Left hindlimb (tissue), 1 donor: ENCODE measurements at regions not wholly inside any gene's neighbourhood (a gene's known extent, or its start where the extent isn't known, plus 50 kb on each side); places are given as distances from the start of the nearest gene placed in this dataset.

ENCODE experiments used
- DNase-seq: peaks from one replicate; pipeline ENCODE4 v3.0.0-alpha.2; 2018

DNA sequence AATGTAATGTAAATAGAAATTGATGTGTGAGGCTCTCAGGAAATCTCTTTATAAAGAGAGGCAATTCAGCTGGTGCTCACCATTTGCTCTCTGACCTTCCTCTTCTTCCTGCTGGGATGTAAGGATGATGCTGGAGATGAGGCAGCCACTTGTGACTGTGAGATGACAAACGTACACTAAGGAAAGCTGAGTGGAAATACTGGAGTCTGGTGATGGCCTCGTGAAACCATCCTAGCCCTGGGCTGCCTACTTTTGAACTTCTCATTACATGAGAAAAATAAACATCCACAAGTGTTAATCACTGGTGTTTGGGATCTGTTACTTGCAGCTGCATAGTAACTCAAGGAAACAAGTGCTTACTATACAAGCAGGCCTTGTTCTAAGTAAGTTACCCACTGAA is 114.9 kb upstream of the NHSL1 start:
- DNase-seq = no peak

DNA sequence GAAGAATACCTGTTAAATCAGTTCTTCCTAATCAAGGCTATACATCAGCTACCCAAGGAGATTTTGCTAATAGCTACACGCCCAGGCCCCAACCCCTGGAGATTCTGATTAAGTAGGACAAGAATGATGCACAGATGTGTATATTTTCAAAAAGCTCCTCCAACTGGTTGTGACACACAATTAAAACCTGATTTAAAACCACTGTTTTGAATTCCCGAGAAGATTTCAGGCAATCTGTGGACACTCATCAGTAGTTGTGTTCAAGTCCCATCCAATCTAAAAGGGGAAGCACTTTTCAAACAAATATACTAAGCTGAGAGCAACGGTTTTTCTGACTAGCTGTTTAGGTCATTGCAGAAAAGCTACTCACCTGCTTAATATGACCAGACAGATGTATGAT is 118.9 kb upstream of the NHSL1 start:
- no peak for DNase-seq

DNA sequence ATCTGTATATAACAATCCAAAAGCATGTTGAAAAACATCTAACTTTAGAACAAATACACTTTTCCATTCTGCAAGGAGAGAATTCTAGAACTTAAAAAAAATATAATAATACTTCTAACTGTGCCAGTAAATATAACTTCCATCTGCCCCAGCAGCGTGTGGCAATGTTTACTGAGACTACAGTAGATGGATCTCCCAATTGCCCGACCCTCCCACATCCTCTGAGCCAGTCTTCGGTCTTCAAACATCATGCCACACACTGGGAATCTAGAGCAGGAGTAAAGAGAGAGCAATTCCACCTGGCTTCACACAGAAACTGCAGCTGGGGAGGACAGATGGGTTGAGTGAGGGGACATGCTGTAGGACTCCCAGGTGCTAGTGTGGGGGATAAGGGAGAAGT is 121.3 kb upstream of the NHSL1 start:
- DNase-seq = no peak

DNA sequence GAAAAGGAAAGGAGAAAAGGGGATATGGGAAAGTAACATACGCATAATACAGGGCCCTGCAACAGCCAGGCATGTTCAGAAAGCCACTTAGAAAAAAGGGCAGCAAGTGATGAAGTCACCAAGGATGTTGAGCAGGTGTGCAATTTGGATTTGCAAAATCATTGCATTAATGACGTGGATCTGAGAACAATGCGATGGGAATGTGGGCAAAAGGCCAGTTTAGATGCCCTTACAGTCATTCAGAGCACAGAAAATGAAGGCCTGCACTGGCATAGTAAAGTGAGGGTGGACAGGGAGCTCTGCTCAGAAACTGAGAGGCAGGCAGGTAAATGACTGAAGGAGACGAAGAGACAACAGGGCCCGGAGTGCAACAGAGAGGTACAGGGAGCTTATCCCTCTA is 123.7 kb upstream of the NHSL1 start:
- no peak for DNase-seq

DNA sequence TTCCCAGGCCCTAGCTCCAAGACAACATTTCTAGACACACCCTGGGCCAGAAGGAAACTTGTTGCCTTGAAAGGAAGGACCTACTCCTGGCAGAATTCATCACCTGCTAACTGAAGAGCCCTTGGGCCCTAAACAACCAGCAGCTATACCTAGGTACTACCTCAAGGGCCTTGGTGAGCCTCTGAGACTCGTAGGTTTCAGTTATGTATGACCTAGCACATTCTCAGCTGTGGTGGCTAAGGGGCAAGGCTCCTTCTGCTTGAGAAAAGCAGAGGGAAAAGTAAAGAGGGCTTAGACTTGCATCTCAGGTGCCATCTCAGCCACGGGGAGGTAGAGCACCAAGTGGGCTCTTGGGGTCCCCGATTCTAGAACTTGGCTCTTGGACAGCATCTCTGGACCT is 132.3 kb upstream of the NHSL1 start:
- no peak for DNase-seq

DNA sequence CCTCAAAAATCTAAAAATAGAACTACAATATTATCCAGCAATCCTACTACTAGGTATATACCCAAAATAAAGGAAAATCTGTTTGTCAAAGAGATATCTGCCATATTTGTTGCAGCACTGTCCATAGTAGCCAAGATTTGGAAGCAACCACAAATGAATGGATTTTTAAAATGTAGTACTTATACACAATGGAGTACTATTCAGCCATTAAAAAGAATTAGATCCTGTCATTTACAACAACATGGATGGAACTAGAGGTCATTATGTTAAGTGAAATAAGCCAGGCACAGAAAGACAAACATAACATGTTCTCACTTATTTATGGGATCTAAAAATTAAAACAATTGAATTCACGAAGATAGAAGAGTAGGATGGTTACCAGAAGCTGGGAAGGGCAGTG is 135.7 kb upstream of the CCDC28A start:
- DNase-seq = no peak

DNA sequence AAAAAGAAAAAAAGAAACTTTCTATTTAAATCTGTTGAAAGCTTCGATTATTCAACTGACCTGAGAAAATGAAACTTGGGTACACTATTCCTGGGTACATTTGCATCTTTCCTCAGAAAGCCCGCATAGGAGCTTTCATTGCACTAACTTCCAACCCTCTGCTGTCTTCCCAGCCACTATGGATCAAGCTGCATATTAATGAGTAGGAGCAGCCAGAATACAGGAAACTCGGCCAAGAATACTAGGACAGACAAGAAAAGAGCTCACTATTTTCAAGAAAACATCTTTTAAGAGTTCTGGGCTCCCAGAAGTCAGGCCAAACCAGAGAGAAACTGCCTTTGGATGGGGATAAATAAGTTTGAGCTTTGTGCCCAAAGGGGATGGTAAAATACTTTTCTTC is 135.0 kb upstream of the CCDC28A start:
- DNase-seq = no peak

DNA sequence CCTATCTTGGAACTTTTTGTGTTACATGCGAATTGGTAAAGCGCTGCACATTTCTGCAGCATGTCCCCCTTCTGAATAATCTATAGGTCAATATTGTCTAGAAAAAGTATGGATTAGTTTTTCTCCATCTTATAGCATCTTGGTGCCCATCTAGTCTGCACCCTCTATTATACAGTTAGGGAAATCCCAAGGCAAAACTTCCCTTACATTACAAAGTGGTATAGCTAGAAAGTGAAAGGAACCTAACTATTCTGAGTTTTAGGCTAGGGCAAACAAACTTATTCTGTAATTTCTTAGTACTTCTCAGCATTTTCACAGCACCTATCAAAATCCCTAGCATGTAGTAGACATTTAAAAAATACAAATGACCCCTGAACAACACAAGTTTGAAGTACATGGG is 133.5 kb upstream of the CCDC28A start:
- DNase-seq = no peak

DNA sequence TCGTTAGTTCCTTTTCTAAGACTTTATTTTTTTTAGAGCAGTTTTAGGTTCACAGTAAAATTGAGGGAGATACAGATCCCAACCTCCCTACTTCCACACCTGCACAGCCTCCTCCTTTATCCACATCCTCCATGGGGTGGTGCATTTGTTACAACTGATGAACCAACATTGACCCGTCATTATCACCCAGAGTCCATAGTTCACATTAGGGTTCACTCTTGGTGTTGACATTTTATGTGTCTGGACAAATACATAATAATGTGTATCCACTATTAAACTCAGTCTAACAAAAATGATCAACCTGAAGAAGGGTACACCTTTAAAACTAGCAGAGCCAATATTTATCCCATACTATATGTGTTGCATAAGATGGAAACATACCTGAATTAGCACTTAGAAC is 130.4 kb upstream of the CCDC28A start:
- no peak for DNase-seq

DNA sequence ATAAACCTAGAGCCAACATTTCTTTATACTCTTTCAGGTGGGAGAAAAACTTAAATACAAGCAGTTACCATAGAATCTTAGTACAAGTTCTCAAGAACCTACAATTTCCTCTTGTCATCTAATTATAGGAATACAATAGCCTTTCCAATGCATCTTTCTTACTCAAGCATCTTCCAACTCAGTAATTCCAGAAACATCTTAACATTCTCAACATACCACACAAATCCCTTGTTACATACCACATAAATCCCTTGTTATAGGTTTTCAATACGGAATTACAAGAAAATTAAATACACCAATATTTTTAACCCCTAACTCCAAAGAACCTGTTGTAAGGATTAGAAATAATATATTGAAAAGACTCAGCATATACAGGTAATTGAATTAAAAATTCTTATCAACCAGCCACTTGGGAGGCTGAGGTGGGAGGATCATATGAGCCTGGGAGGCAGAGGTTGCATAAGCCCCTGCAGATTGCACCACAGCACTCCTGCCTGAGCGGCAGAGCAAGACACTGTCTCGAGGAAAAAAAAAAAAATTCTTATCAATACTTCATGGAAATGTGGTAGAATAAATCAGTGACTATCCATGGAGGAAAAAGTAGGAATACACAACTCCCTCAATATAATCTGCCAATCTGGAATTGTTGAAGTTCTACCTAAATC is 127.5 kb upstream of the CCDC28A start:
- DNase-seq = no peak

DNA sequence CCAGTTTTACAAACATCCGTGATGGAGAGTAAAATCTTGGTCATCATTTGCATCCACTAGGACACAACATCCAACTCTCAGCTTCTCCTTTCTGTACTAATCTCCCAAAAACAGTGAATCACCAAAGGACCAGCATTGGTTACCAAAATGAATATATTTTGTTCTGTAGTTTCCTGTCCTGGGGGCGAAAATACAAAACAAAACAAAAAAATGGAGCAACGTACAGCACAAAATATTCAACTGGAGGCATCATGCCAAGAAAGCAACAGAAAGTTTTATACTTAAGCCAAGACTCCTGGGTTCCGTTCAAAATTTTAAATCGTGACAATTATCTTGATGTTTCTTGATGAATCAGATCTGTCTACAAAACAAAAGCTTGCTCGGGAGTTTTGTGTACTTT is 126.6 kb upstream of the CCDC28A start:
- DNase-seq = no peak

DNA sequence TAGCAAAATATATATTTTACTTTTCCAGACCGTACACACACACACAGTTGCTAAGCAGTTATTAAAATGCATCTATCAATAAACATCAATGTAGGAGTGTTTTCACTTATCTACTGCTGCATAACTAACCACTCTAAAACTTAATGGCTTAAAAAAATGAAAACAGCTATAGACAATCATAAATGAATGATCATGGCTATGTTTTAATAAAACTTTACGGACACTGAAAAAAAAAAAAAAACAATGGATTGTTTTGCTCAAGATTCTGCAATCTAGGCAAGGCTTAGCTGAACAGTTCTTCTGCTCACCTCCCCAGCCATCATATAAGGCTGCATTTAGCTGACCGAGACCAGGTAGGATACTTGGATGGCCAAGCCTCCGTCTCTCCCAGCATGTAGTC is 125.4 kb upstream of the CCDC28A start:
- DNase-seq = no peak

DNA sequence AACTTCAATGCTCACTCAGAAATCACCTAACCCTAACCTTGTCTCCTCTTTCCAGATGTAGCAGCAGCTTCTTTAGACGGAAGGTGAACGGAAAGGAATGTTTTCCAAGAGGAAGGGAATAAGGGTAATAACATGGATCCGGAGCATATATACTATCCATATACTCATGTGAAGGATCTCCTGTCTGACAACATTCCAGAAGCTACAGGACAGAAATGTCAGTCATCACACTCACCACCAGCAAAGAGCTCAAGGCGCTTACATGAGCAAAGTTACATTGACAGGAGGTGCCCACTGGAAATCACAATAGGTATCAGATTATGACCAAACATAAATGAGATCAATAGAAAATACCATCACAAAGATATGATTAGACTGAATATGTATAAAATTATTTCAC is 122.1 kb upstream of the CCDC28A start:
- DNase-seq = no peak

DNA sequence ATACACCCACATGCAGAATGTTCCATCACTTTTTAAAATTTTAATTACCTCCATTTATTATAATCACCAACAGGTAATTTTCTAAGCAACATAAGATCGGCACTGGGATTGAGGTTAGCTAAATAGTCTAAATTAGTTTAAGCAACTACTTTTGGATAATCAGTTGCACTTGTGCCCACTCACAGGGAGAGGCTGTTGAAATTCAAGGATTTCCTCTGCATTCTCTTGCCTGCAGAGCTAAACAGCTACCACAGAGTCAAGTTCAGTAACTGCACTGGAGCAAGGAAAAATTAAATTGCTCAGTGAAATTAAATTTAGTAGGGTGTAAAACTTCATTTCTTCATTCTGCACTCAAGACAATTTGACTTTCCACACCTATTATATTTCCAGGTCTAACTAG is 120.7 kb upstream of the CCDC28A start:
- DNase-seq = no peak

DNA sequence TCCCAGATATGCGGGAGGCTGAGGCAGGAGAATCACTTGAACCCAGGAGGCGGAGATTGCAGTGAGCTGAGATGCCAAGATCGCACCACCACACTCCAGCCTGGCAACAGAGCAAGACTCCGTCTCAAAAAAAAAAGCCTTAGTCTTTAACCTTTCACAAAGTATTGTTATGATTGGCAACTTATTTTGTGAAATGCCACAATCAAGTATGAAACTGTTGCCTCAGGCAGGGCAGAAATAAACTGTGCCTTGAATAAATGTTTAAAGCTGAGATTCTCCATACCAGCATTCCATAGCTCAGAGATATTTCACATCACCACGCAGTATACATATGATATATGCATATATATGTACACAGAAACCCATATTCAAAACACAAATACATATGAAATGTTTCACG is 120.1 kb upstream of the CCDC28A start:
- no peak for DNase-seq

DNA sequence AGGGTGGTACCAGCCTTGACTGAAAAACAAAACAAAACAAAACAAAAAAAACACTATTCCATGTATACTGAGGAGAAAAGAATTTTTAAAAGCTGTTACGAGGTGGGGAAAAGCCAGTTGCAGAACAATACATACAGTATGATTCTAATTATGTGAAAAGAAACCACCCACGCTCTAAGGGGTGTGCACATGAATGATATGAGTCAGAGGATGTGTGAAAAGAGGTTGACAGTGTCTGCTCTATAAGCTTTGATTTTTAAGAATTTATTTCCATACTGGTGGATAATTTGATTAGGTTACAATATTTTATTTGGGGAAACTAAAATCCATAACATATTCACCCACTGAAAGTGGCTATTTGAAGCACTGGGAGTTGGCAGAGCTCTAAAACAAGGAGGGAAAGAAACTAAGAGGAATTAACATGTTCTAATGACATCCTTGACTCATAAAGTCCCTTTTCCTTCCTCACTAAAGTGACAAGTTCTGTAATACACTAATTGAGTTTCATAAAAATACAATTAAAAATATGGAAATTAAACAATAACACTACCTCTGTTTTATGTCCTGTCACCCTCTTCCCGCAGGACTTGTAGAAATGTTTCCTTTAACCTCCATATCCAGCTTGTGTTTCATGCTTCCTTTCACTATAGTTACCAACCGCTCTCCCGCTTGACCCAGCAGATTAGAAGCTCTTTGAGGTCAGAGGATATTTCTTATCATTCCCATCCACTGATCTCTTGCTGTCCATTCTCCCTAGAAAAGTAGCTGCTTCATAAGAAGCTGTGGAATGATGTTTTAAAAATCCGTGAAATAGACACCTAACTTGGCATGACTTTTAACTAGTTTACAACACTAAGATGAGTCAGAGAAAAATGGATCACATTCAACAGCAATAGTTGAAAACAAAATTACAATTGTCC is 118.6 kb upstream of the CCDC28A start:
- no peak for DNase-seq

DNA sequence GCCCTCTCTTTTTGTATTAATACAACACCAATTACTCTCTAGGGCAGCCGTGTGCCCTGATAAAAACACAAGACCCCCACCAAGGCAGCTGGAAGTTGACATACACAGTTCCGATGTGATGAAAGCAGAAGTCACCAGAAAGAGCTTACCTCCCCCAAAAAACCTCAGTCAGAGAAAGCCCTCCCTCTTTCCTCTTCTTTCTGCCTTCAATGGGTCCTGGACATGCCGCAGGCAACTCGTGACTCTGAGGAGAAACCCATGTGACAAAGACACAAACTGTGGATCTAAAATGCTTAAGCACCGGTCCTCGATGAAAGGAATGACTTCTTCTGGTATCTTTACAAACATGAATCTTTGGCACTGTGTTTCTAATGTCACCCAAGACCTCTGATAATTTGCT is 117.7 kb upstream of the CCDC28A start:
- no peak for DNase-seq

DNA sequence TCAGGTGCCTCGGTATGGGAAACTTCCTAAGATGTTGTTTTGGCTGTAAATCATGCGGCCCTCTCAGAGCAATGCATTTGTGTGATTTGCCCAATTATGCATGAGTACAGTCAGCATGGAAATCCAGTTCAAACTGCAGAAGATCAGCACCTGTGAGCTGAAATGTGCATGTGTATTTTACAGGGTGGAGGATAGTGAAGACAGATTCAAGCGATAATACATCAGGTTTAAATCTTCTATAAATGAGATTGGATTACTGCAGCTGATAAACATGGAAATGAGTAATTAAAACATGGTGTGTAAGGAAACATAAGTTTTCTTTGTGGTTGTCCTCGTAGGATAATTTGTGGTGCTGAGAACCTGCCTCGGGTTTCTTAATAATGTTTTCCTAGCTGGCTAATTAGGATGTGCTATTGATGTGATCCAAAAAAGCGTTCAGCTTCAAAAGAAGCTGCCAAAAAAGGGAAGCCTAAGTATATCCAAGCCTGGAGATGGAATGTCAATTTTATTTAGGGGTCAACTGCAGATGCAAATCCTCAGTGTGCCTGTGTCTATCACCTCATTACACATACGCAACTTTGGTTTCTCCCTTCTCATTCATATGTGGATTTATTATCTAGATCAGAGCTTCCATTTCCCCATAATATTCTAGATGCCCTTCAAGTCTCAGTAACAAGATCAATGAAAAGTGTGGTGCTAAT is 117.1 kb upstream of the CCDC28A start:
- no peak for DNase-seq

DNA sequence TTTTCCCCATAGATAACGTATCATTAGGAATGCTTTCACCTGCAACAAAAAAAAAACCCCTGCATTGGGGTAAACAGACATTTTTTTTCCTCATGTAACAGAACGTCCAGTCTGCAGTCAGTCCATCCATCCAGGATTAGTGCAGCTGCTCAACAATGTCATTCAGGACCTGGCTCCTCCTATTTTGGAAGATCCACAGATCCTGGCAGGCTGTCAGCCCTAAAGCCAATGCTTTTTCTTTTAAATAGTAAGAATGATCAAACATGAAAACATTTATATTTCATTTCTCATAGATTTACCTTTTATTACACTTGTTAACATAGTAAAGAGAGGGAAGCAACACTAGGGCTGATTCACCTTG is 116.5 kb upstream of the CCDC28A start:
- DNase-seq = no peak

DNA sequence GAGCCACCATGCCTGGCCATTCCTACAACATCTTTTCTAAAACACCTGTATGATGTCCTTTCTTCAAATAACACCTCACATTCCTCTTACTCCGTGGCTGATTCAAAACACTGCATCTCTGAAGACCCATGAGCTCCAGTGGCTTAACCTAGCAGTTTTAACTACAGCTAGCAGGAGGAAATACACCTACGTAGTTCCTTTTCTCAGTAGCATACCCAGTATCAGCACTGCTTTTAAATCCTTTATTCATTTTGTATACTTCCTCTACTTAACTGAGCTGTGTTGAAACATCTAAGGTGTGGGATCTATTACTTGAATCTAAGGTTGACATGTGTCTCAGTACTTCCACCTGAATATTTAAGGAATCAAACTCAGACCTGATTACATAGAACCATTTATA is 113.6 kb upstream of the CCDC28A start:
- DNase-seq = no peak

DNA sequence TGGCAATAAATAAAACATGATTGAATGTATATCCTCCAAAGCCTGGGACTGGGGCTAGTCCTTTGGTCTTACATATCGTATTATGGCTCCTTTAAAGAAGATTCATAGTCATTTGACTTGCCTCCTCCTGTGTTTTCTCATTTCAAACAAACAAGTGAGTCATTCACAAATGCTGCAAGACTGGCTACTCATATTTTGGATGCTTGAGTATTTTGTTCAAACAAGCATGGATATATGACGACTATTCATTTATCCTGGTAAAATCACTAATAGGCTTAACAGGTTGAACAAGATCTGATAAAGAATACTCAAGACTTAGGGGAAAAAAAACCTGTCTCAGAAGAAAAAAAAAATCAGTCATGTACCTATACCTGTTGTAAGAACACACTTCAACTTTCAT is 111.1 kb upstream of the CCDC28A start:
- DNase-seq = no peak

DNA sequence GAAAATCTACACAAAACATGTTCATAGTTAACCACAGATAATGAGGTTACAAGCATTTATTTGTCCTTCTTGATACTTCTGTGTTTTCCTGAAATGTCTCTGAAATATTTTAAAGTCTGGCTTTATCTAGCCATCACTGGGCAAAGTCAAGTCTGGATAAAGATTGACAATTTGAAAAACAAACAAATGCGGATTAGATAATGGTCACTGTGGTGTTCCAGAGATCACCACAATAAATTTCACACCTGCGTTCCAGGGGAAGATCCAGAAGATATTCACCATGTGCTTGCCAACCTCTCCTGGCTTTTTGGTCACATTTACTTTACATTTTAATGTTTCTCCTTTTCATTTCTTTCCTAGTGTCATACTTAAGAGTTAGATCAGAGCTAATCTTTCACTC is 109.7 kb upstream of the CCDC28A start:
- no peak for DNase-seq

DNA sequence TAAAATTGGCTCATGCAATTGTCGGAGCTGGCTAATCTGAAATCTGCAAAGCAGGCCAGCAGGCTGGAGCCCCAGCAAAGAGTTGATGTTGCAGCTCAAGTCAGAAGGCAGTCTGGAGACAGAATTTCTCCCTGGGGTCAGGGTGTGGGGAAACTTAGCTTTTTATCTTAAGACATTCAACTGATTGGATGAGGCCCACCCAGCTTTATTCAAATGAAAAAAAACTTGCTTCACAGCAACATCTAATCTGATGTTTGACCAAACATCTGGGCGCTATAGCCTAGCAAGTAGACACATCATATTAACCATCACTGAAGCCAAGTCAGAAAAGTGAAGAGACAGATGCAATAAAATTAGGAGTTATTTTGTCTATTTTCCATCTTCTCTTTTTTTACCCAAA is 108.8 kb upstream of the CCDC28A start:
- DNase-seq = no peak

DNA sequence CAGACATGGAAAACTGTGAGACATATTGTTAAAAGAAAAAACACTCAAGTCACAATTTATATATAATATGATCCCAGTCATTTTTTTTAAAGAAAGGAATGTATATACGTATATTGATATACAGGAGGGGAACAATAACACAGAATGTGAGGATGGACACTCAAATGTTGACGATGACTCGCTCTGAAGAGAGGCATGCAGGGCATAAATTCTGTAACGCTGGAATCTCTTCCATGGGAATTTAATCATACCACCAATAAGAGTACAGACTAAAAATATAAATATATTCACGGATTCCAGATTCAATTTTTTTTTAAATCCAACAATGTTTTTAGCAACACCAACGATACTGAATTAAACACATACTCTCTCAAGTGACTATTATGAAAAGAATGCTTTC is 106.9 kb upstream of the CCDC28A start:
- DNase-seq = no peak
